GM12878 (cell line): ENCODE measurements at regions not wholly inside any gene's neighbourhood (a gene's known extent, or its start where the extent isn't known, plus 50 kb on each side); places are given as distances from the start of the nearest gene placed in this dataset.

Source experiments
- ATAC-seq: fragments of 200-7000 bp; cut with Tn5 transposase; 3 replicates; pipeline ENCODE4 v1.9.1; 2020; ENCODE audit warnings: mild to moderate bottlenecking, moderate library complexity
- BruUV-seq: library from RNA; stranded (reverse); fragments of 400-500 nt; replicated peaks from 2 replicates; lab custom pipeline; 2021; lab: Mats Ljungman, UMichigan
- CTCF ChIA-PET: fragments of 300-600 bp; sonication (Branson Sonifier 250); formaldehyde crosslinking; extraction: SDS; loops from one replicate; lab custom pipeline; 2021; ENCODE audit warnings: inconsistent platforms; lab: Yijun Ruan, JAX
- POLR2A ChIA-PET: fragments of 350-600 bp; formaldehyde crosslinking; extraction: SDS; loops from one replicate; lab custom pipeline; 2021; ENCODE audit warnings: inconsistent platforms; lab: Charles Lee
- RAD21 ChIA-PET: fragments of 300-600 bp; sonication (Branson Sonifier 250); formaldehyde crosslinking; loops from one replicate; lab custom pipeline; 2023; ENCODE audit warnings: antibody characterized with exemption; ENCODE audit not compliant: unreplicated experiment; lab: Charles Lee
- SMC1A ChIA-PET: fragments of 300-600 bp; sonication (Branson Sonifier 250); formaldehyde crosslinking; loops from one replicate; lab custom pipeline; 2023; ENCODE audit not compliant: unreplicated experiment, uncharacterized antibody; lab: Charles Lee
- DNase-seq: peaks from one replicate; pipeline ENCODE4 v3.0.0-alpha.2; 2011; ENCODE audit warnings: low read depth, low spot score
- FAIRE-seq: peaks from 3 replicates; lab custom pipeline; 2011; peaks lifted over from hg19 to GRCh38; lab: Jason Lieb, UNC
- H2AFZ ChIP-seq: 2 replicates; pipeline ENCODE4 v1.6.0; 2011; ENCODE audit warnings: low read depth, low read length, control low read depth; ENCODE audit not compliant: control insufficient read depth
- H3K27ac ChIP-seq: 2 replicates; pipeline ENCODE4 v1.5.1; 2011; ENCODE audit warnings: control low read depth; ENCODE audit not compliant: control insufficient read depth, insufficient read depth
- H3K27me3 ChIP-seq, 2 experiments: replicated peaks in 1 of 2; 2 replicates each; pipeline versions ENCODE4 v1.6.0 to v1.6.1; 2011; ENCODE audit warnings: low read length in 1 of 2; ENCODE audit not compliant: control insufficient read depth in 2 of 2, insufficient read depth in 2 of 2
- H3K36me3 ChIP-seq, 2 experiments: 2 replicates each; pipeline ENCODE4 v1.5.1; 2011; ENCODE audit warnings: low read length in 1 of 2; ENCODE audit not compliant: control insufficient read depth in 2 of 2, insufficient read depth in 2 of 2
- H3K4me1 ChIP-seq: 2 replicates; pipeline ENCODE4 v1.6.1; 2011; ENCODE audit warnings: mild to moderate bottlenecking, low read length, moderate library complexity, mixed read lengths; ENCODE audit not compliant: control insufficient read depth, insufficient read depth
- H3K4me2 ChIP-seq: 2 replicates; pipeline ENCODE4 v1.6.0; 2011; ENCODE audit warnings: control low read depth; ENCODE audit not compliant: control insufficient read depth, insufficient read depth
- H3K4me3 ChIP-seq: fragments of 200-600 bp; sonication (generic); 2 replicates; pipeline ENCODE4 v1.5.1; 2016
- H3K79me2 ChIP-seq: 2 replicates; pipeline ENCODE4 v1.6.0; 2011; ENCODE audit warnings: low read length; ENCODE audit not compliant: control insufficient read depth, insufficient read depth
- H3K9ac ChIP-seq: 2 replicates; pipeline ENCODE4 v1.8.0; 2011; ENCODE audit warnings: low read length, control low read depth, mixed read lengths; ENCODE audit not compliant: control insufficient read depth, insufficient read depth
- H3K9me3 ChIP-seq: replicated peaks from 3 replicates; pipeline ENCODE4 v1.5.1; 2011; ENCODE audit warnings: mild to moderate bottlenecking, low read length; ENCODE audit not compliant: control insufficient read depth, insufficient read depth
- H4K20me1 ChIP-seq: 2 replicates; pipeline ENCODE4 v1.6.0; 2011; ENCODE audit not compliant: control insufficient read depth, insufficient read depth
- BACH1 ChIP-seq: fragments of 450-650 bp; IDR thresholded peaks from 2 replicates; pipeline ENCODE4 v1.6.1; 2017; ENCODE audit warnings: mild to moderate bottlenecking, borderline replicate concordance
- BMI1 ChIP-seq: fragments of 450-650 bp; IDR thresholded peaks from 2 replicates; pipeline ENCODE4 v1.6.1; 2016; ENCODE audit warnings: mild to moderate bottlenecking, moderate library complexity, borderline replicate concordance
- BRCA1 ChIP-seq: IDR thresholded peaks from 2 replicates; pipeline ENCODE4 v1.6.1; 2011; ENCODE audit warnings: low read depth, low read length, improper control_type of control experiment
- CREM ChIP-seq: IDR thresholded peaks from 2 replicates; pipeline ENCODE4 v1.6.1; 2014; ENCODE audit warnings: antibody characterized with exemption, low read depth
- EGR1 ChIP-seq, 2 experiments: IDR thresholded peaks; 1 replicate in 1 of 2; 2 replicates in 1 of 2; pipeline ENCODE4 v1.6.1; 2011 to 2012; ENCODE audit warnings: low read depth in 2 of 2, low read length in 2 of 2, borderline replicate concordance in 1 of 2, mild to moderate bottlenecking in 1 of 2, moderate library complexity in 1 of 2
- MEF2B ChIP-seq: fragments of 450-650 bp; IDR thresholded peaks from 2 replicates; pipeline ENCODE4 v1.6.1; 2018; ENCODE audit warnings: mild to moderate bottlenecking, moderate library complexity; ENCODE audit not compliant: partially characterized antibody, poor library complexity, severe bottlenecking
- SMARCA5 ChIP-seq: fragments of 450-650 bp; IDR thresholded peaks from 2 replicates; pipeline ENCODE4 v1.6.1; 2017; ENCODE audit warnings: mild to moderate bottlenecking
- ZNF24 ChIP-seq: fragments of 450-650 bp; IDR thresholded peaks from 2 replicates; pipeline ENCODE4 v1.6.1; 2017; ENCODE audit warnings: antibody characterized with exemption, mild to moderate bottlenecking
- WGBS: methylation state at CpG from one replicate; pipeline ENCODE4 v1.1.6; 2016; ENCODE audit warnings: low lambda C conversion rate; ENCODE audit not compliant: insufficient replicate concordance, insufficient coverage; ENCODE audit errors: missing lambda C conversion rate; 5-methylcytosine and 5-hydroxymethylcytosine counted together
- in situ Hi-C: fragments of 300-500 bp; cut with MboI; formaldehyde crosslinking; loops from 9 replicates; pipeline ENCODE4 v1.14.3; 2018; ENCODE audit warnings: mixed read lengths
- intact Hi-C: fragments of 100-400 bp; cut with micrococcal nuclease; formaldehyde crosslinking; loops from one replicate; pipeline ENCODE4 v1.14.2; 2022; ENCODE audit not compliant: unreplicated experiment

GRCh38 chr4:161132715-161133425, 1030.9 kb downstream of the FSTL5 start (continued):
- TF ChIP-seq ZNF24 (0 out of 2 replicates have a peak, but pooled peaks have one; percentile 37), BACH1 (peak; percentile 36; the same call in 1 of the 2 replicates), BMI1 (peak; percentile 40; the same call in 1 of the 2 replicates), CREM (no peak), SMARCA5 (0 out of 2 replicates have a peak, but pooled peaks have one; percentile 64), EGR1 (IDR thresholded peaks at IDR 0.05; ENCODE audit: borderline replicate concordance in 1 of 2, low read depth in 2 of 2, low read length in 2 of 2) (no peak), MEF2B (peak; percentile 77)
- TF ChIP-seq, all 136 proteins: peak for 14

GRCh38 chr4:161121451-161121850, 1042.3 kb downstream of the FSTL5 start:
- intact Hi-C loops: no loop called here
- Histone ChIP-seq H3K36me3 (no peaks in the 10 kb centered on the region), H3K79me2 (no peaks in the 10 kb centered on the region), H4K20me1 (no peaks in the 10 kb centered on the region), H3K27me3 (no peaks in the 10 kb centered on the region), H3K9ac (no peak overlapping the region), H3K27ac (no peak overlapping the region), H3K9me3 (no peaks in the 10 kb centered on the region; the same call in 2 of the 3 replicates), H3K4me1 (no peaks in the 10 kb centered on the region), H3K4me3 (no peak overlapping the region), H2AFZ (no peak overlapping the region), H3K4me2 (no peak overlapping the region)
- CTCF ChIA-PET: no interaction called here
- in situ Hi-C loops: no loop called here
- 0% methylated on average over 1 of the region's 2 CpGs for WGBS
- POLR2A ChIA-PET: no interaction called here
- BruUV-seq: no TSS peak
- DNase-seq (no peak), ATAC-seq (no peak), FAIRE-seq (no peak)
- TF ChIP-seq BRCA1: no peak
- SMC1A ChIA-PET: interaction anchor here (1.5 kb wide), 1 partner anchor 10 kb away, joined by 4 read pairs; no protein-coding TSS in a partner anchor
- RAD21 ChIA-PET: no interaction called here
